Mucosa of descending colon (tissue), 3 donors: ENCODE measurements at regions not wholly inside any gene's neighbourhood (a gene's known extent, or its start where the extent isn't known, plus 50 kb on each side); places are given as distances from the start of the nearest gene placed in this dataset.

Source experiments
- ATAC-seq: fragments of 200-7000 bp; cut with Tn5 transposase; one replicate; pipeline ENCODE4 v1.9.1; 2020; ENCODE audit warnings: mild to moderate bottlenecking, moderate library complexity
- DNase-seq, 3 donors: peaks; one replicate each; pipeline ENCODE4 v3.0.0-alpha.2; 2020
- H3K36me3 ChIP-seq: fragments of 200-600 bp; one replicate; pipeline ENCODE4 v1.8.0; 2021; ENCODE audit warnings: low read depth, mild to moderate bottlenecking
- H3K4me1 ChIP-seq: fragments of 200-600 bp; one replicate; pipeline ENCODE4 v1.8.0; 2021; ENCODE audit warnings: low read depth, mild to moderate bottlenecking
- H3K4me3 ChIP-seq: fragments of 200-600 bp; one replicate; pipeline ENCODE4 v1.8.0; 2021; ENCODE audit warnings: mild to moderate bottlenecking
- H3K9me3 ChIP-seq: fragments of 200-600 bp; one replicate; pipeline ENCODE4 v1.8.0; 2021; ENCODE audit warnings: mild to moderate bottlenecking
- intact Hi-C, 2 donors: fragments of 100-400 bp; cut with DNase I in 1 of 2; cut with micrococcal nuclease in 1 of 2; formaldehyde crosslinking; loops; one replicate each; pipeline versions ENCODE4 v1.11.0 to v1.11.1; 2022; cut with DNase I, micrococcal nuclease
- TF ChIP-seq, protein P1 (sequence below): fragments of 200-600 bp; IDR thresholded peaks from one replicate; pipeline ENCODE4 v1.8.0; 2022; ENCODE audit warnings: antibody characterized with exemption, mild to moderate bottlenecking
- donor health status: DM: no; HTN: no; CAD: no; lungs with moderate emphysema.
- donor health status: DM: no; HTN: no; CAD: no.
- donor health status: DM: no; HTN: yes; CAD: no.

DNA sequence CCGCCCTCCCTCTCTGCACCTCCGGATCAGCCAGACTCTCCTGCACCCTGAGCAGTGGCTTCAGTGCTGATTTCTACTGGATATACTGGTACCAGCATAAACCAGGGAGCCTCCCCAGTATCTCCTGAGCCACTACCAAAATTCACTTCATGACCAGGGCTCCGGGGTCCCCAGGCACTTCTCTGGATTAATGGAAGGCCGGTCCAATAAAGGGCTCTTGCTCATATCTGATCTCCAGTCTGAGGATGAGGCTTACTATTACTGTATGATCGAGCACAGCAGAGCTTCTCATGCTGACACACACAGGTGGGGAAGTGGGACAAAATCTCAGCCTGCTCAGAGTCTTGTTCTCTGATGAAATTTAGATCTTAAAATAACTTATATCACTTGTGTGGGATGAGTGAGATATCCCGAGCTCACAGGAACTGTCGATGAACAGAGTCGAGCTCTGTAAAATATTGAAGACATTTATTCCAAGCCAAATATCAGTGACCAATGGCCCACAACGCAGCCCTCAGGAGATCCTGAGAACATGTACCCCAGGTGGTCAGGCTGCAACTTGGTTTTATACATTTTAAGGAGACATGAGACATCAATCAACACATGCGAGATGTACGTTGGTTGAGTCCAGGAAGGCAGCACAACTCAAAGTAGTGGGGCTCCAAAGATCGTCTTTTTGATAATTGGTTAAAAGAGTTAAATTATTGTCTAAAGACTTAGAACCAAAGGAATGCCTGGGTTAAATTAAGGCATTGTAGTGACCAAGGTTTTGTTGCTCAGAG is 93.0 kb upstream of the TOP3B start:
- Histone ChIP-seq H3K9me3 (no peaks in the 10 kb centered on the region), H3K4me1 (no peaks in the 10 kb centered on the region), H3K36me3 (no peaks in the 10 kb centered on the region), H3K4me3 (no peak overlapping the region)
- ATAC-seq: no peak
- intact Hi-C loops: no loop called here
- TF ChIP-seq, protein P1, sequence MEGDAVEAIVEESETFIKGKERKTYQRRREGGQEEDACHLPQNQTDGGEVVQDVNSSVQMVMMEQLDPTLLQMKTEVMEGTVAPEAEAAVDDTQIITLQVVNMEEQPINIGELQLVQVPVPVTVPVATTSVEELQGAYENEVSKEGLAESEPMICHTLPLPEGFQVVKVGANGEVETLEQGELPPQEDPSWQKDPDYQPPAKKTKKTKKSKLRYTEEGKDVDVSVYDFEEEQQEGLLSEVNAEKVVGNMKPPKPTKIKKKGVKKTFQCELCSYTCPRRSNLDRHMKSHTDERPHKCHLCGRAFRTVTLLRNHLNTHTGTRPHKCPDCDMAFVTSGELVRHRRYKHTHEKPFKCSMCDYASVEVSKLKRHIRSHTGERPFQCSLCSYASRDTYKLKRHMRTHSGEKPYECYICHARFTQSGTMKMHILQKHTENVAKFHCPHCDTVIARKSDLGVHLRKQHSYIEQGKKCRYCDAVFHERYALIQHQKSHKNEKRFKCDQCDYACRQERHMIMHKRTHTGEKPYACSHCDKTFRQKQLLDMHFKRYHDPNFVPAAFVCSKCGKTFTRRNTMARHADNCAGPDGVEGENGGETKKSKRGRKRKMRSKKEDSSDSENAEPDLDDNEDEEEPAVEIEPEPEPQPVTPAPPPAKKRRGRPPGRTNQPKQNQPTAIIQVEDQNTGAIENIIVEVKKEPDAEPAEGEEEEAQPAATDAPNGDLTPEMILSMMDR: no peak
- DNase-seq: no peak

- DNase-seq (no peak), ATAC-seq (no peak)
- TF ChIP-seq, protein P1: no peak
- intact Hi-C loops: no loop called here
- no peaks in the 10 kb centered on the region for H3K36me3 ChIP-seq
- no peaks in the 10 kb centered on the region for H3K9me3 ChIP-seq
- H3K4me3 ChIP-seq: no peak overlapping the region
- H3K4me1 ChIP-seq: no peaks in the 10 kb centered on the region
Observed at GRCh38 chr22:22074634-22075381, 92.2 kb upstream of the TOP3B start.

GRCh38 chr22:22073769-22074561 is 91.4 kb upstream of the TOP3B start:
- Histone ChIP-seq H3K4me1 (no peaks in the 10 kb centered on the region), H3K4me3 (no peak overlapping the region), H3K9me3 (no peaks in the 10 kb centered on the region), H3K36me3 (no peaks in the 10 kb centered on the region)
- TF ChIP-seq, protein P1: no peak
- ATAC-seq (no peak), DNase-seq (no peak)
- intact Hi-C loops: no loop called here

DNA sequence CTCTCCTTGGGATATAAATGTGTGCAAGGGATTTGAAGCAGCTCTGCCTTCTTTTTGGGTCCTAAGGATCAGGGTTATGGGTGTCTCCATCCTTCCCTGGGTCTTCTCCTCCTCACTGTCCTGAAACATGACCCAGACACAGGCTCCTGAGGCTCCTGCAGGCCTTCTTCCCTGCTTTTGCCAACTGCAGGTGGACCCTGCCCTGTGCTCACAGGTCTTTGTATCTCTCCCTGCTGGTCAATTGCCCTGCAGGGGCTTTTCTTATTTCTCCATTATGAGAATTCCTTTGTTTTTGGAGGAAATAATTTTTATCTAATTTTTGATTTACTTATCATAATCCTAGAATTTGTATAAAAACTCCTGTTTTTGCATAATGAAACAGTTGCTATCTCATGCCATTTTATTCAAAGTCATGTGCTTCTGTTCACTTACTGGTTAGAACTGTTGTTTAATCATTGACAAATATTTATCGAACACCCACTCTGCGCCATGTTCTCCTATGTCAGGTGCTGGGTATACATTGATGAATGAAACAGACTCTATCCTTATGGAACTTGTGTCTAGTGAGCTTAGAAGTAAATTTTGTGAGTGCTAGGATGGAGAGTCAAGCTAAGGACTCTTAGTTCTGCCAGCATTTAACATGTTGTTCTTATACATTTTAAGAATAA is 89.7 kb upstream of the TOP3B start:
- intact Hi-C loops: no loop called here
- DNase-seq (no peak), ATAC-seq (no peak)
- H3K9me3 ChIP-seq: no peaks in the 10 kb centered on the region
- TF ChIP-seq, protein P1: no peak
- H3K36me3 ChIP-seq: no peaks in the 10 kb centered on the region
- no peak overlapping the region for H3K4me3 ChIP-seq
- no peaks in the 10 kb centered on the region for H3K4me1 ChIP-seq

DNA sequence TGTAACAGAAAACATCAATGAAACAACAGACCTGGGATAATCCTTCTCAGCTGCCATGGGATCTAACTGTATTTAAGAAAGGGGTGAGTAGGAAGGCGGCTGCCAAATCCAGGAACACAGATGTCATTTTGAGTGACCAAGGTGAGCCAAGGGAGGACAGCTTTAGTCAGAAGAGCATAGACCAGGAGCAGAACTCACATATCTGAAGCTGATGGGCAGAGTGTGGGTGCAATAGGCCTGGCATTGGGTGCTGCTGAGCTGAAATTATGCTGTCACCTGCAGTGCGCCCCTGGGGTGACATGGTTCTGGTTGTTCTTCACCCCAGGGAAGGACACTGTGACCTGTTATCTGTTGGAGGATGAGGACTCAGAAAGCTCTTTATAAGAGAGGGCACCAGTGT is 88.9 kb upstream of the TOP3B start:
- ATAC-seq: no peak
- no peaks in the 10 kb centered on the region for H3K36me3 ChIP-seq
- TF ChIP-seq, protein P1: no peak
- no peak for DNase-seq
- no peak overlapping the region for H3K4me3 ChIP-seq
- intact Hi-C loops: no loop called here
- H3K9me3 ChIP-seq: no peaks in the 10 kb centered on the region
- H3K4me1 ChIP-seq: no peaks in the 10 kb centered on the region
